GM12873 (cell line): ENCODE measurements at regions not wholly inside any gene's neighbourhood (a gene's known extent, or its start where the extent isn't known, plus 50 kb on each side); places are given as distances from the start of the nearest gene placed in this dataset.

Experiments used
- TF ChIP-seq, protein P1 (sequence below): IDR thresholded peaks from 2 replicates; pipeline ENCODE4 v1.5.1; 2012; ENCODE audit warnings: low read depth, mild to moderate bottlenecking, moderate library complexity, low read length, control low read depth; ENCODE audit not compliant: insufficient read depth; ENCODE audit errors: missing control alignments

DNA sequence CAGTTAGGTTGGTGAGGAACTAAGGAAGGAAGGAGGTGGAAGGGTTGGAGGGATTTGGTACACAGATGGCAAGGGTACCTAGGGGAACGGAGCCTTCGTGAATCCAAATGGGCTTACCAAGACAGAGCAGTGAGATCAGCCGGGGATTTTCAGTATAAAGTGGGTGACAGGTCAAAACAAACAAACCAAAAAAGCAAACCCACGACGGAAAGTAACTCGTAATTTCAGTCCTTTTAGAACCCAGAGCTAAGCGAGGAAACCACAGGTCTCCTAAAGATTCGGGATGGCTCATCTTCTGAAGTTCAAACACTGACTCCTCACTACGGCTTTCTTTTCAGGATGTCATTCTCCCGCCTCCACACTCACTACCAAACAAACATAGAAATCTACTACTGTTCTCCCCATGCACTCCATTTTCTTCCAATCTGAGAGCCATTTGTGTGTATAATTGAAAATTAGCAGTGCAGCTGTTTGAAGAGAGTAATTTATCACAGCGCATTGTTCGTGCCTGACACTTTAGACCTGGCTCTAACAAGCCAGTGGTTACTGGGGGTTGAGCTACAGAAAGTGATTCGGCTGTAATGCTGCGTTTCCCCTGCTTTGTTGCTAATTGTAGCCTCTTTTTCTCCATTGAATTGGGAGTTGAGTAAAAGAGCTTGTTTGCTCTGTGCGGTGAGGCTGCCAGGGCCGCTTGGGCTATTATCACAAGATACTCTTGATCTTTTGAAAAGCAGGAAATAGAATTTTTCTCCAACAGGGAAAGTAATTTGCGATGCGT lies 64.7 kb upstream of the CCDC39 start:
- TF ChIP-seq, protein P1, sequence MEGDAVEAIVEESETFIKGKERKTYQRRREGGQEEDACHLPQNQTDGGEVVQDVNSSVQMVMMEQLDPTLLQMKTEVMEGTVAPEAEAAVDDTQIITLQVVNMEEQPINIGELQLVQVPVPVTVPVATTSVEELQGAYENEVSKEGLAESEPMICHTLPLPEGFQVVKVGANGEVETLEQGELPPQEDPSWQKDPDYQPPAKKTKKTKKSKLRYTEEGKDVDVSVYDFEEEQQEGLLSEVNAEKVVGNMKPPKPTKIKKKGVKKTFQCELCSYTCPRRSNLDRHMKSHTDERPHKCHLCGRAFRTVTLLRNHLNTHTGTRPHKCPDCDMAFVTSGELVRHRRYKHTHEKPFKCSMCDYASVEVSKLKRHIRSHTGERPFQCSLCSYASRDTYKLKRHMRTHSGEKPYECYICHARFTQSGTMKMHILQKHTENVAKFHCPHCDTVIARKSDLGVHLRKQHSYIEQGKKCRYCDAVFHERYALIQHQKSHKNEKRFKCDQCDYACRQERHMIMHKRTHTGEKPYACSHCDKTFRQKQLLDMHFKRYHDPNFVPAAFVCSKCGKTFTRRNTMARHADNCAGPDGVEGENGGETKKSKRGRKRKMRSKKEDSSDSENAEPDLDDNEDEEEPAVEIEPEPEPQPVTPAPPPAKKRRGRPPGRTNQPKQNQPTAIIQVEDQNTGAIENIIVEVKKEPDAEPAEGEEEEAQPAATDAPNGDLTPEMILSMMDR: no peak

- TF ChIP-seq, protein P1: no peak
Measured at GRCh38 chr3:180747805-180748361, 68.6 kb upstream of the CCDC39 start.

- TF ChIP-seq, protein P1: no peak
Measured at GRCh38 chr3:180749322-180749721, 70.0 kb upstream of the CCDC39 start.

DNA sequence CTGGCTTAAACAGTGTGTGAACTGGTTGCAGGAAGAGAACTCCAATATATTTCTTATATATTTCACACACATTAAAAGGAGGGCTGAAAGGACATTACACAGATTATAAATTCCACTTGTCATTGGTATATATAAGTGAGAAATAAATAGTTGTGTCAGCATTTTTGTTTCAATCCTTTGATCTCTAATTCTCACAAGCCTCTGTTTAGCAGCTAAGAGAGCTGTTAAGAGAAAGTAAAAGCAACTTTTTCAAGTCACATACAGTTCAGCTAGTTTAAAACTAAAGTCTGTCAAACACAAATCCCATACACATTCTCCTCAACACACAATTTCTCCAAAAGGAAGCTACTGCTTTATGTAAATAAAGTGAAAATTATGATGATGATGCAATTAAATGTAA lies 70.5 kb upstream of the CCDC39 start:
- TF ChIP-seq, protein P1: no peak

DNA sequence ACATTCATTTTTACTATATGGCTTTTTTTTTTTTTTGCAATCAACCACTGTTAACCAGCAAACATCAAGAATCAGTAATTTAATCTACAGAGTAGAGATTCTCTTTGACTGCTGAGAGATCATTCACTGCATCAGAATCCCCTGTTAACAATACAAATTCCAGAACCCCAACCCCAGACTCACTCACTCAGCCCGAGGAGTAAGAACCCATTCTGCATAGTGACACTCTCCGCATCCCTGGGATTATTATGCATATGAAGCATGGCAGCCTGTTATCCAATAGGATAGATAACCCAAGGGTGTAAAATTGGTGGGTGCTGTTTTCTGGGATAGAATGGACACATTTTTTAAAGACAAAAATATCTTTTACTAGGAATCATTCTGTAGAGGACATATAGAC lies 76.3 kb upstream of the CCDC39 start:
- TF ChIP-seq, protein P1: no peak

GRCh38 chr3:180762866-180763265 lies 83.6 kb upstream of the CCDC39 start:
- TF ChIP-seq, protein P1: no peak

DNA sequence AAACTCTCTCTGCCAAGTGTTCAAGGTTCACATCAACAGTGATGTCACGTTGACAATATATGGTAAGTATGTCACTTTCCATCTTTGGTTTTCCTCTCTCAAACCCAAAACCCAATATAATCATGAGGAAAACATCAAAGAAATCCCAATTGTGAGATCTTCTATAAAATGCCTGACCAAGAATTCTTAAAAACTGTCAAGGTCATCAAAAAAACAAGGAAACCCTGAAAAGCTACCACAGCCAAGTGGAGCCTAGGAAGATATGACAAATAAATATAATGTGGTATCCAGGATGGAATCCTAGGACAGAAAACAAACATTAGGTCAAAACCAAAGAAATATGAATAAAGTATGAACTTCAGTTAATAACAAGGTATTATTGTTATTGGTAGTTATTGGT lies 85.2 kb upstream of the CCDC39 start:
- TF ChIP-seq, protein P1: no peak
